ENCODE measurements at regions not wholly inside any gene's neighbourhood (a gene's known extent, or its start where the extent isn't known, plus 50 kb on each side); places are given as distances from the start of the nearest gene placed in this dataset.

DNA sequence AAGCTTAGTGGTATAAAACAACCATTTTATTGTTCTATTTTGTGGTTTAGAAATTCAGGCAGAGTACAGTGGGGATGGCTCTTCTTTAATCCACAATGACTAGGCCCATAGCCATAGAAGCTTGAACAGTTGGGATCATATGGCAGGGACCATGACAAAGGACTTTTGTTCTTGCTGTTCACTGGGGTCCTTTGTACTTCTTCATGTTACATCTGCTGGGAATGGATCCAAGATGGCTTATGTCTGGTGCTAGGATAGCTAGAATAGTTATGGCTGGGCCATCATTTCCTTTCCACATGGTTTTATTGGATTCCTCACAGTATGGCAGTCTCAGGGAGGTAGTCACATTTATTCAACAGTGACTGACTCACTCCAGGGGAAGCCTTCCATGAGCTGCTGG lies 427.9 kb upstream of the AGTR1 start:
- TF ChIP-seq TAF1 (IDR thresholded peaks at IDR 0.05; ENCODE audit: low read depth), result no peak
- TF ChIP-seq, protein P1, sequence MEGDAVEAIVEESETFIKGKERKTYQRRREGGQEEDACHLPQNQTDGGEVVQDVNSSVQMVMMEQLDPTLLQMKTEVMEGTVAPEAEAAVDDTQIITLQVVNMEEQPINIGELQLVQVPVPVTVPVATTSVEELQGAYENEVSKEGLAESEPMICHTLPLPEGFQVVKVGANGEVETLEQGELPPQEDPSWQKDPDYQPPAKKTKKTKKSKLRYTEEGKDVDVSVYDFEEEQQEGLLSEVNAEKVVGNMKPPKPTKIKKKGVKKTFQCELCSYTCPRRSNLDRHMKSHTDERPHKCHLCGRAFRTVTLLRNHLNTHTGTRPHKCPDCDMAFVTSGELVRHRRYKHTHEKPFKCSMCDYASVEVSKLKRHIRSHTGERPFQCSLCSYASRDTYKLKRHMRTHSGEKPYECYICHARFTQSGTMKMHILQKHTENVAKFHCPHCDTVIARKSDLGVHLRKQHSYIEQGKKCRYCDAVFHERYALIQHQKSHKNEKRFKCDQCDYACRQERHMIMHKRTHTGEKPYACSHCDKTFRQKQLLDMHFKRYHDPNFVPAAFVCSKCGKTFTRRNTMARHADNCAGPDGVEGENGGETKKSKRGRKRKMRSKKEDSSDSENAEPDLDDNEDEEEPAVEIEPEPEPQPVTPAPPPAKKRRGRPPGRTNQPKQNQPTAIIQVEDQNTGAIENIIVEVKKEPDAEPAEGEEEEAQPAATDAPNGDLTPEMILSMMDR (IDR thresholded peaks at IDR 0.05; ENCODE audit: poor library complexity, severe bottlenecking), result no peak
- no peak for TF ChIP-seq EP300 (conservative IDR thresholded peaks at IDR 0.05; ENCODE audit: poor library complexity, severe bottlenecking)
- TF ChIP-seq, protein P2, sequence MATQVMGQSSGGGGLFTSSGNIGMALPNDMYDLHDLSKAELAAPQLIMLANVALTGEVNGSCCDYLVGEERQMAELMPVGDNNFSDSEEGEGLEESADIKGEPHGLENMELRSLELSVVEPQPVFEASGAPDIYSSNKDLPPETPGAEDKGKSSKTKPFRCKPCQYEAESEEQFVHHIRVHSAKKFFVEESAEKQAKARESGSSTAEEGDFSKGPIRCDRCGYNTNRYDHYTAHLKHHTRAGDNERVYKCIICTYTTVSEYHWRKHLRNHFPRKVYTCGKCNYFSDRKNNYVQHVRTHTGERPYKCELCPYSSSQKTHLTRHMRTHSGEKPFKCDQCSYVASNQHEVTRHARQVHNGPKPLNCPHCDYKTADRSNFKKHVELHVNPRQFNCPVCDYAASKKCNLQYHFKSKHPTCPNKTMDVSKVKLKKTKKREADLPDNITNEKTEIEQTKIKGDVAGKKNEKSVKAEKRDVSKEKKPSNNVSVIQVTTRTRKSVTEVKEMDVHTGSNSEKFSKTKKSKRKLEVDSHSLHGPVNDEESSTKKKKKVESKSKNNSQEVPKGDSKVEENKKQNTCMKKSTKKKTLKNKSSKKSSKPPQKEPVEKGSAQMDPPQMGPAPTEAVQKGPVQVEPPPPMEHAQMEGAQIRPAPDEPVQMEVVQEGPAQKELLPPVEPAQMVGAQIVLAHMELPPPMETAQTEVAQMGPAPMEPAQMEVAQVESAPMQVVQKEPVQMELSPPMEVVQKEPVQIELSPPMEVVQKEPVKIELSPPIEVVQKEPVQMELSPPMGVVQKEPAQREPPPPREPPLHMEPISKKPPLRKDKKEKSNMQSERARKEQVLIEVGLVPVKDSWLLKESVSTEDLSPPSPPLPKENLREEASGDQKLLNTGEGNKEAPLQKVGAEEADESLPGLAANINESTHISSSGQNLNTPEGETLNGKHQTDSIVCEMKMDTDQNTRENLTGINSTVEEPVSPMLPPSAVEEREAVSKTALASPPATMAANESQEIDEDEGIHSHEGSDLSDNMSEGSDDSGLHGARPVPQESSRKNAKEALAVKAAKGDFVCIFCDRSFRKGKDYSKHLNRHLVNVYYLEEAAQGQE (IDR thresholded peaks at IDR 0.05; ENCODE audit: borderline replicate concordance), result no peak
- TF ChIP-seq POLR2AphosphoS5 (IDR thresholded peaks at IDR 0.05), result no peak
- TF ChIP-seq RAD21 (conservative IDR thresholded peaks at IDR 0.05), result no peak
- no peak for TF ChIP-seq SMC3 (conservative IDR thresholded peaks at IDR 0.05; ENCODE audit: poor library complexity)
